DND-41 (cell line): ENCODE measurements at regions not wholly inside any gene's neighbourhood (a gene's known extent, or its start where the extent isn't known, plus 50 kb on each side); places are given as distances from the start of the nearest gene placed in this dataset.

Experiments
- ATAC-seq: fragments of 200-7000 bp; cut with Tn5 transposase; 3 replicates; pipeline ENCODE4 v1.9.1; 2021; ENCODE audit warnings: low read depth; ENCODE audit not compliant: insufficient read depth
- DNase-seq: peaks from one replicate; pipeline ENCODE4 v3.0.0-alpha.2; 2020
- H2AFZ ChIP-seq: 2 replicates; pipeline ENCODE4 v1.6.0; 2012; ENCODE audit warnings: low read depth, low read length
- H3K27ac ChIP-seq: 2 replicates; pipeline ENCODE4 v1.5.1; 2012; ENCODE audit warnings: low read length, inconsistent platforms
- H3K27me3 ChIP-seq: fragments of 200-600 bp; sonication (generic); 2 replicates; pipeline ENCODE4 v1.6.0; 2012; ENCODE audit warnings: low read length, mild to moderate bottlenecking, inconsistent platforms; ENCODE audit not compliant: insufficient read depth, poor library complexity
- H3K36me3 ChIP-seq: 2 replicates; pipeline ENCODE4 v1.5.1; 2012; ENCODE audit warnings: low read length, inconsistent platforms; ENCODE audit not compliant: insufficient read depth
- H3K4me1 ChIP-seq: 2 replicates; pipeline ENCODE4 v1.5.1; 2012; ENCODE audit warnings: mild to moderate bottlenecking, low read length; ENCODE audit not compliant: insufficient read depth
- H3K4me2 ChIP-seq: 2 replicates; pipeline ENCODE4 v1.6.0; 2012; ENCODE audit warnings: mild to moderate bottlenecking, moderate library complexity, low read length, inconsistent platforms; ENCODE audit not compliant: insufficient read depth
- H3K4me3 ChIP-seq, 2 experiments: fragments of 200-600 bp in 1 of 2; shearing (Covaris generic) in 1 of 2; 2 replicates each; pipeline ENCODE4 v1.5.1; 2012 to 2016; ENCODE audit warnings: inconsistent platforms in 2 of 2, low read length in 2 of 2, mild to moderate bottlenecking in 2 of 2, low read depth in 1 of 2, moderate library complexity in 1 of 2
- H3K79me2 ChIP-seq: 2 replicates; pipeline ENCODE4 v1.6.0; 2012; ENCODE audit warnings: low read length, inconsistent platforms; ENCODE audit not compliant: insufficient read depth
- H3K9ac ChIP-seq: 2 replicates; pipeline ENCODE4 v1.6.0; 2012; ENCODE audit warnings: low read depth, mild to moderate bottlenecking, inconsistent platforms, low read length, moderate library complexity
- H3K9me3 ChIP-seq: 2 replicates; pipeline ENCODE4 v1.5.1; 2012; ENCODE audit warnings: low read length, moderate library complexity, mild to moderate bottlenecking, inconsistent platforms; ENCODE audit not compliant: insufficient read depth, severe bottlenecking
- H4K20me1 ChIP-seq: 2 replicates; pipeline ENCODE4 v1.6.0; 2012; ENCODE audit warnings: low read length; ENCODE audit not compliant: insufficient read depth
- EZH2 ChIP-seq: IDR thresholded peaks from 3 replicates; pipeline ENCODE4 v1.6.1; 2012; ENCODE audit warnings: borderline replicate concordance, low read depth, mild to moderate bottlenecking, moderate library complexity, low read length, inconsistent platforms; ENCODE audit not compliant: severe bottlenecking
- TF ChIP-seq, protein P1 (sequence below): IDR thresholded peaks from 2 replicates; pipeline ENCODE4 v1.5.1; 2012; ENCODE audit warnings: borderline replicate concordance, low read length, moderate library complexity, mild to moderate bottlenecking; ENCODE audit not compliant: poor library complexity, severe bottlenecking; ENCODE audit errors: extremely low read depth

DNA sequence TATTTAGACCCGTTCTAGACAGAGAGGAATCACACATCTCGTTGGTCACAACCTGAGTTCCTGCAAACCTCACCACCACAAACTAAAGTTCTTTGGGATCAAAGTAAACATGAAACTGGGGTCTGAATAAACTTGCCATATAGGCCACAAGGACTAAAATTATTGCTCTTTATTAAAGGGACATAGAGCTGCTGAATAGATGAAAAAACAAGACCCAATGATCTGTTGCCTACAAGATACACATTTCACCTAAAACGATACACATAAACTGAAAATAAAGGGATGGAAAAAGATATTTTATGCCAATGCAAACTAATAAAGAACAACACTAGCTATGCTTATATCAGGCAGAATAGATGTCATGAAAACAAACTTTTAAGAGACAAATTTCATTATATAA lies 623.0 kb downstream of the TBC1D32 start:
- Histone ChIP-seq H3K27me3 (no peaks in the 10 kb centered on the region), H3K9me3 (no peaks in the 10 kb centered on the region), H3K4me1 (no peaks in the 10 kb centered on the region), H4K20me1 (no peaks in the 10 kb centered on the region), H3K27ac (no peak overlapping the region), H2AFZ (no peak overlapping the region), H3K4me2 (no peak overlapping the region), H3K36me3 (no peaks in the 10 kb centered on the region), H3K9ac (no peak overlapping the region), H3K4me3 (no peak overlapping the region), H3K79me2 (no peaks in the 10 kb centered on the region)
- TF ChIP-seq, protein P1, sequence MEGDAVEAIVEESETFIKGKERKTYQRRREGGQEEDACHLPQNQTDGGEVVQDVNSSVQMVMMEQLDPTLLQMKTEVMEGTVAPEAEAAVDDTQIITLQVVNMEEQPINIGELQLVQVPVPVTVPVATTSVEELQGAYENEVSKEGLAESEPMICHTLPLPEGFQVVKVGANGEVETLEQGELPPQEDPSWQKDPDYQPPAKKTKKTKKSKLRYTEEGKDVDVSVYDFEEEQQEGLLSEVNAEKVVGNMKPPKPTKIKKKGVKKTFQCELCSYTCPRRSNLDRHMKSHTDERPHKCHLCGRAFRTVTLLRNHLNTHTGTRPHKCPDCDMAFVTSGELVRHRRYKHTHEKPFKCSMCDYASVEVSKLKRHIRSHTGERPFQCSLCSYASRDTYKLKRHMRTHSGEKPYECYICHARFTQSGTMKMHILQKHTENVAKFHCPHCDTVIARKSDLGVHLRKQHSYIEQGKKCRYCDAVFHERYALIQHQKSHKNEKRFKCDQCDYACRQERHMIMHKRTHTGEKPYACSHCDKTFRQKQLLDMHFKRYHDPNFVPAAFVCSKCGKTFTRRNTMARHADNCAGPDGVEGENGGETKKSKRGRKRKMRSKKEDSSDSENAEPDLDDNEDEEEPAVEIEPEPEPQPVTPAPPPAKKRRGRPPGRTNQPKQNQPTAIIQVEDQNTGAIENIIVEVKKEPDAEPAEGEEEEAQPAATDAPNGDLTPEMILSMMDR = no peak
- TF ChIP-seq EZH2 = no peak
- ATAC-seq (no peak), DNase-seq (no peak)

DNA sequence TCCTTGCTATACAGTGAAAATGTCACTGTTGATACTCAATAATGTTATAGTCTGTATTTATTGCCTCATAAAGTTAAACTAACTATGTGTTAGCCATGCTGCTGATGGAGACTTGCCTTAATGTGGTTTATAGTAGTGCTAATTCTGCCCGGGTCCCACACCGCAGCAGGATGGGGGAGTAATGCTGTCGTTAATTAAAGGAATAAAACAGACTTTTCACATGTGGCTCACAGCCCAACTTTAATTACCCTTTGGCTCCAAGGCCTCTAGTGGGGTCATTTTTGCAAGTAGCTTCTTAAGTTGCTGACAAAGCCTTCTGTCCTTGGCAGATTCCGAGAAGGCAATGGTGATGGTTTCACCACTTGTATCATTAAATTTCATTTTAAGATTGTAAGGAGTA lies 634.3 kb downstream of the TBC1D32 start:
- no peaks in the 10 kb centered on the region for H3K9me3 ChIP-seq
- H3K4me2 ChIP-seq = no peak overlapping the region
- no peaks in the 10 kb centered on the region for H3K36me3 ChIP-seq
- H3K79me2 ChIP-seq = no peaks in the 10 kb centered on the region
- DNase-seq (no peak), ATAC-seq (no peak)
- no peak overlapping the region for H3K27ac ChIP-seq
- H3K27me3 ChIP-seq = no peaks in the 10 kb centered on the region
- no peak overlapping the region for H3K9ac ChIP-seq
- H3K4me1 ChIP-seq = no peaks in the 10 kb centered on the region
- H3K4me3 ChIP-seq = no peak overlapping the region
- no peaks in the 10 kb centered on the region for H4K20me1 ChIP-seq
- TF ChIP-seq, protein P1 = no peak
- no peak for TF ChIP-seq EZH2
- no peak overlapping the region for H2AFZ ChIP-seq

DNA sequence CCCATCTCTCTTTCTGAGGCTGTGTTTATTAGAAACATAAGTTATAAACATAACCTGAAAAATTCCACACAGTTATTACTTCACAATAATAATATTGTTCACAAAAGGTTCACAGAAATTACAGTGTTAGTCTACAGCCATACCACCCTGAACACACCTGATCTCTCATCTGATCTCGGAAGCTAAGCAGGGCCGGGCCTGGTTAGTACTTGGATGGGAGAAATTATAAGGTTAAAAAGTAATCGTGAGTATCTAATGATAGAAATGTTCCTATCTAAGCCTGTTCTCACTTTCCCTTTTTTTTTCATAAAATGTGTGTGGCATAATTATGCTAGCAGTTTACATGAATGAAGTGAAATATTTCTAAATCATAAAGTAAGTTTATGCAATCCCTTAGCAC lies 647.8 kb downstream of the TBC1D32 start:
- Histone ChIP-seq H3K27ac (no peak overlapping the region), H3K79me2 (no peaks in the 10 kb centered on the region), H4K20me1 (no peaks in the 10 kb centered on the region), H3K4me1 (no peaks in the 10 kb centered on the region), H3K4me2 (no peak overlapping the region), H3K27me3 (no peaks in the 10 kb centered on the region), H2AFZ (no peak overlapping the region), H3K36me3 (no peaks in the 10 kb centered on the region), H3K9ac (no peak overlapping the region), H3K4me3 (no peak overlapping the region), H3K9me3 (no peaks in the 10 kb centered on the region)
- DNase-seq (no peak), ATAC-seq (no peak)
- TF ChIP-seq, protein P1 = no peak
- TF ChIP-seq EZH2 = no peak

DNA sequence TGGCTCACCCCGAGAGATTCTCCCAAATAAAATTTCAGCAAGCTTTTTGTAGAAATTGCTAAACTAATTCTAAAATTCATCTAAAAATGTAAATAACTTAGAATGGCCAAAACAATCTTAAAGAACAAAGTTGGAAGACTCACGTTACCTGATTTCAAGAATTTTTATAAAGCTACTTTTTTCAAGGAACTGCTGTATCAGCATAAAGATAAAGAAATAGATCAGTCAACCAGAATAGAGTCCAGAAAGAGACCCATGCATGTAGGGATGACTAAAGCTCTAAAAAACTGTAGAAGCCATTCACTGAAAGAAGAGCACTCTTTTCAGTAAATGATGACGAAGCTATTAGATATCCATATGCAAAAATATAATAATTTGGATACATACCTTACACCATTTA lies 652.1 kb downstream of the TBC1D32 start:
- Histone ChIP-seq H3K4me2 (no peak overlapping the region), H2AFZ (no peak overlapping the region), H3K4me1 (no peaks in the 10 kb centered on the region), H3K79me2 (no peaks in the 10 kb centered on the region), H3K27me3 (no peaks in the 10 kb centered on the region), H3K36me3 (no peaks in the 10 kb centered on the region), H3K27ac (no peak overlapping the region), H3K9ac (no peak overlapping the region), H4K20me1 (no peaks in the 10 kb centered on the region), H3K9me3 (no peaks in the 10 kb centered on the region), H3K4me3 (no peak overlapping the region)
- TF ChIP-seq, protein P1 = no peak
- TF ChIP-seq EZH2 = no peak
- no peak for DNase-seq
- no peak for ATAC-seq
